Activated CD4-positive, alpha-beta T cell treated with anti-CD3 and anti-CD28 coated beads, Interleukin-10, Interleukin-2, amounts not matched to agents 100 ng/mL and 50 ng/mL, durations not matched to agents 16 hours and 8 hours (primary cell): ENCODE measurements at regions not wholly inside any gene's neighbourhood (a gene's known extent, or its start where the extent isn't known, plus 50 kb on each side); places are given as distances from the start of the nearest gene placed in this dataset.

Source experiments
- DNase-seq: peaks from one replicate; pipeline ENCODE4 v3.0.0-alpha.2; 2020

DNA sequence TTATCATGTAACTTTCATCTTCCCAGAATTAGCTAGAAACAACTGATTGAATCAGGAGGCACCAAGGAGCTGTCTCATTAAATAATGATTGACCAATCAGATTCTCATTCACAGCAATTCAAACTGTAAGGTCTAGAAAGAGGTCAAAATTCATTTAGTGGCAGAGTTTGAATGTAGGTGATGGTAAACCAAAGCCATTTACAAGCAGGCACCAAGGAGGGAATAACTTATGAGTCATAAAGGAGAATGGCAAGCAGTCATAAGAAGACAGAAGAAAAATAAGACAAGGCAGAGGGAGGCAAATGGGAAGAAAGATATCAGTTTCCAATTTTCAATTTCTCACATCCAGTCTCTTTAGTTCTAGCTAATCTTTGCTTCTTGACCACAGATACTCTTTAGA is 52.9 kb upstream of the DEFB112 start:
- DNase-seq, result no peak

GRCh38 chr6:50110587-50110986 is 60.9 kb upstream of the DEFB112 start:
- DNase-seq, result no peak

GRCh38 chr6:50112981-50113857 is 63.5 kb upstream of the DEFB112 start:
- no peak for DNase-seq

GRCh38 chr6:50116390-50116789 is 66.7 kb upstream of the DEFB112 start:
- no peak for DNase-seq

DNA sequence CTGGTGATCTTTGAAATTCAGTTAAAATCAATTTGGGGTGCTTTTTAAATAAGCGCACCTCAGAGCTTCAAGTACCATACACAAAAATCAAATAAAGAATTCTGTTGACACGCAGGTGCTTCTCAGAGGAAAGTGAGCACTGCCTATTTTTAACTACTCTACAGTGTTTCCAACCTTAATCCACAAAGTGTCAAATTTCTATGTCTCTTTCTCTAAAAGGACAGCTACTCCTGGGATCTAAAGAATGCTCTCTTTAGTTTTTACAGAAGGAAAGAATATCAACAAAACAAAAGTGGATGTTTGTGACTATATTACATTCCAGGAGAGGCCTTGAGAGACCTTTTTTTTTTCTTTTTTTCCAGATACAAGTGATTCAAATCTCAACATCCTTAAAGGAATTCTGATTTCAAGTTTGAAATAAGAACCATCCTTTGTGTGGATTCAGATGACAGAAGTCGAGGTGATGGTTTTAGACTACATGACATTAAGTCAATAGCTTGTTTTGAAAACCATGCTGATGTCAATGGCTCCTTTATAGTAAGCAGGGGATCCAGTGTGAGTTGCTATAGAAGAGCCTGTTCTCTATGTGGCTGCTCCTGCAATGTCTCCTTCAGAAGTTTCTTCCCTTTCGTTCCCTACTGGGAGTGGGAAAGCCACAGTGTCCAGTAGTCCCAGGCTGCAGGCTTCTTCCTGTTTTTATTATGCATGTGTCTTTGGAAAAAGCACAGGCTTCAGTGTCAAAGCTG is 67.2 kb upstream of the DEFB112 start:
- no peak for DNase-seq

GRCh38 chr6:50120300-50120699 is 70.6 kb upstream of the DEFB112 start:
- no peak for DNase-seq

DNA sequence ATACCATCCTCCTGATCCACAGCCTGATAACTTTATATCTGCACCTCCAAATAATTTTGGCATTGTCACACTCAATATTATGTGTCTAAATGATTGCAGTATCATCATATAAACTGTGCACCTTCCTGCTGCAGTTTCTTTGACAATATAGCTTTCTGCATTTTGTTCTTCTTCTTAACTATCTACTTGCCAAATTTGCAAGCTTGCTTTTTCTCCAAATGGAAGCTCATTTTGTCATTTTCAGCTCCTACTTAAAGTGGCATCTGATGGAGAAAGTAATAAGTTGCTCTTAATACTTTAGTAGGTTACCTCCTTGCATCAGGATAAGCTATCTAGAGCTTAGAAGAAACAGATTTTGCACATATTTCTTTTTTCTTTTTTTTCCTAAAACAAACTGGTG is 74.0 kb upstream of the DEFB112 start:
- no peak for DNase-seq

DNA sequence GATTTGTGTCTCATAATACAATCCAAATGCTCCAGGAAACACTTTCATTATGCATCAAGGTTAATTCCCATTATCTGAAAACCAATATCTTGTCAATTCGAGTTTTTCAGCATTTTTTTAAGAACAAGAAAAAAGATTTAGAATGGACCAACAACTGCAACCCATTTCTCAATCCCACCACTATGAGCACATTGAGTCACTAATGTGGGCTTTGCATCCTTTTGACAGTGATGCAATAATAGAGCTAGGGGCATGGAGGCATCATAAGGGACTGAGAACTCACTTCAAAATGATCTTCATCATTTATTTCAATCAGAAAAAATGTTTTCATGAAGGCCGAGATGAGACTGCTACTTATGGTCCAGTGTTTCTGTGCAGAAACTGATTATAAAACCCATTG is 74.8 kb upstream of the DEFB112 start:
- no peak for DNase-seq

- DNase-seq, result peak; percentile 2
These were observed 78.8 kb upstream of the DEFB112 start for GRCh38 chr6:50128420-50129005.

DNA sequence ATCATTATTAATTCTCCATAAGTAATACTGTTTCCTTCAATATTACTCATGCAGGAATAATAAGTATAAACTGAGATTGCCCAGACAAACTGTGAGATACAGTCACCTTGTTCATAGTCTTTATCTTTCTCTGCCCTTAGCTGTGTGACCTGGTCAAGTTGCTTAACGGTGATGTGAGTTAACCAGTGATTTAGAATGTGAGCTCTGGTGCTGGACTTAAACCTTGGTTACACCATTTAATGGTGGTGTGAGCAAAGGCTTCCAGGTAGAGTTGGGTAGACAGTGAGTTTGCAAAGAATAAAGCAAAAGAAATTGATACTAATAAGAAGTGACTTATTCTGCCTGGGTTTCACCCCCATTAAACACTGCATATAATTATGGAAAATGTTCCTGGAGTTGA is 86.2 kb upstream of the DEFB112 start:
- DNase-seq, result no peak

- no peak for DNase-seq
These were observed 91.4 kb upstream of the DEFB112 start for GRCh38 chr6:50141100-50141499.

DNA sequence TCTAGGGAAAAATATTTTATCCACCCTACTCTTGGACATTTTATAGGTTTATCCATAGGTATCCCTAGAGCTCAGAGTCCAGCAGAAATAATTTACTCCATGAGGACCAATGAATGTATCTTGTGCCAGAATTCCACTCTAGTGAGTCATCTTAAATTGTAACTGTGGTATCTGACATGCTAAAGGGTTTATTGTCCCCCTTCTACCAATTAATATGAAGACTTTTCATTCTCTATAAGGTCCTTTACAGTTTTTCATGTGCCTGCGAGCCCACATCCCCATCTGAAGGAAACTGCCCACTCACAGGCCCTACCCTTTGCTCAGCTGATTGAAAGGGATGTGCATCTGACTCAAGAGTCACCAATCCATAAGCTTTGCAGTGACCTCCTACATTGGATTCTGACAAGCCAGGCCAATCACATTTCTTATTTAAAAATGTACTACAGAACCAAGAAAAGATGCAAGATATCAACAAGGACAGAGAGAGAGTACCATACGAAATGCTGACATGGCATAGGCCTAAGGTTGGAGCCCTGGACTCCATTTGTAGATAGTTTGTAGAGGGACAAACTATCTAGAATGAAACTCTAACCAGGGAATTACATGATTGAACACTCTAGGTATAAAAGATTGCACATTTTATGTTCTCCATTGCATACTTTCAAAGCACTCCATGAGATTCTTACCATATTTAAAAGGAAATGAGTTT is 93.4 kb upstream of the DEFB112 start:
- no peak for DNase-seq

DNA sequence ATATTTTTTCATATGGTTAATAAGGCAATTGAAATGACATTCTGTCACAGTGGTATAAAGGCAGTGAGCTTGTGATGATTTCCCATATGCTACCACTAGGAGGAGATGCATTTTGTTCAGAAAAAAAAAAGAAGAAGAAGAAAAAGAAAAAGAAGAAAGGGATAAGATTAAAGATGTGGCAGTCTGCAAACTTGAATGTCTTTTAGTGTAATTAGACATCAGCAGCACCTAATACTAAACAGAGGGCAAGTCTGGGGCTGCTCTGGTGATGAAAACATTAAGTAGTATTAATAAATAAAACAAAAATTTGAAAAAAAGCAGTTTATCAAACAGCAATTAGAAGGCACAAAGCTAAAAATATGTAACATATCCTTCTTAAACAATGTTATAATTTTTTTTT is 95.4 kb upstream of the DEFB112 start:
- DNase-seq, result no peak

DNA sequence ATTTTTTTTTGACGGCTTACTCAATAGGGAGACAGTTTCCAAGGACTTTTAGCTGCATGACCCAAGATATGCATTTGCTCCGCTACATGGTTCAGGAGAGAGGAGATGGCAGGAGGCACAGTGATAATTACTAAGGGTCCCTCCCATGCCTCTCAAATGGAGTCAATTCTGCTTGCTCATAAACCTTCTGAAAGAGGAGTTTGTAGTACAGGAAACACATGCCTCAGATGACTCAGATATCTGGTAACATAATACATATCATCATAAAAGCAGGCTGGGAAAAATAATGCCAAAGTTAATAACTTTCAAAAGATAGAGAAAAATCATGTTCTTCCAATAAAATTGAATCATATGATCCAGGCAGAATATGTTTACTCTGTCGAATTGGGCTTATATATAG is 97.6 kb upstream of the DEFB112 start:
- DNase-seq, result no peak

- no peak for DNase-seq
These were observed 130.9 kb upstream of the DEFB112 start for GRCh38 chr6:50180646-50181045.

GRCh38 chr6:50185006-50185405 is 135.3 kb upstream of the DEFB112 start:
- no peak for DNase-seq

GRCh38 chr6:50187351-50187921 is 137.7 kb upstream of the DEFB112 start:
- DNase-seq, result no peak

DNA sequence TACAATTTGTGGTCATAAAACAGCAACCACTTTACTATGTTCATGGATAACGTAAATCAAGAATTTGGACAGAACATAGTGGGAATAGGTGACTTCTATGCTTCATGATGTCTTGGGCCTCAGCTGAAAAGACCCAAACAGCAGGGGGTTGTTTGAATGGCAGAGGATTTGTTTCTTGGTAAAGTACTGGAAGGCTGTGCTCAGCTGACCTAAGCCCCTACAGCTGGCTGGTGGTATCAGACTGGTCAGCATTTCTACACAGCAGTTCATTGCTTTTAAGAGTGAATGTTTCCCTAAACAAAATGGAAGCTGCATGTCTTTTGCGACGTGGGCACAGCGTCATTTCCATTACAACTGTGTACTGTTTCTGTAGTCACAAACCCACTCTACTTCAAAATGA is 148.5 kb upstream of the DEFB112 start:
- DNase-seq, result no peak

- DNase-seq, result no peak
These were observed 153.0 kb upstream of the DEFB112 start for GRCh38 chr6:50202766-50203165.

DNA sequence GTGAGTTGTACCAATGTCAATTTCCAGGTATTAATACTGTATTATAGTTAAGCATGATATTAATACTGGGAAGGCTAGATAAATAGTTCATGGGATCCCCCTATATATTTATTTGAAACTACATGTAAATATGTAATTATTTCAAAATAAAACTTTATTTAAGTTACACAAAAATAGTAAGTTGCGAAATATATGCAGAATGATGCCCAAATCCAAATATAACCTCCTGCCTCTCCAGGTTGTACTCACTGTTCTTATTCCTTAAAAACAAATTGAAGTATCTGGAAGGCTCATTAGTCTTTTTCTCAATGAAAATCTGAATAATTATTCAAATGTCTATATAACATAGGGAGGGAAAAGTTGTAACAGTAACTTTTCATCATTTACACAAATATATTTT is 161.9 kb upstream of the DEFB112 start:
- no peak for DNase-seq

DNA sequence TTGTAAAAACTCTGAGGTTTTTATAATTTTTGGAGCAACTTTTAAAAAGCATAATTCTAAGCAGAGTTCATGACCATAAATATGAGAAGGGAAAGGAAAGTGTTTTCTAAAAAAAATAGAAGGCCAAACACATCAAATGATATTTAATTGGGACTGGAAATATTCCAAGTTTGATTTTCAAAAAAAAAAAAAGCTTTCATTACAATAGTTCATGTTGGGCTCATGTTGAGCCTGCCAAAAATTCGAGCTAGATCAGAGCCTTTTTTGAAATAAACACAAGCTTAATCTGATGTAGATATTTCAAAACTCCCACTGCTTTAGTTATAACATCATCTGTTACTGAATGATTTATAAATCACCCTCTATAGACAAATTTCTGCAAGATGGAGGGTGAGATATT is 163.4 kb upstream of the DEFB112 start:
- DNase-seq, result no peak

- DNase-seq, result no peak
These were observed 165.2 kb upstream of the DEFB112 start for GRCh38 chr6:50214937-50215336.

- no peak for DNase-seq
These were observed 168.1 kb upstream of the DEFB112 start for GRCh38 chr6:50217841-50218240.
